Endothelial cell of umbilical vein (primary cell): ENCODE measurements at regions not wholly inside any gene's neighbourhood (a gene's known extent, or its start where the extent isn't known, plus 50 kb on each side); places are given as distances from the start of the nearest gene placed in this dataset.

Source experiments
- BruUV-seq: library from RNA; stranded (reverse); fragments of 400-500 nt; replicated peaks from 2 replicates; lab custom pipeline; 2021; lab: Mats Ljungman, UMichigan
- CTCF ChIA-PET: fragments of 300-600, 350-600 bp; sonication (Branson Sonifier 250); formaldehyde crosslinking; loops from one replicate; lab custom pipeline; 2021; ENCODE audit warnings: antibody characterized with exemption, inconsistent platforms; lab: Charles Lee
- POLR2A ChIA-PET: fragments of 300-600, 350-600 bp; sonication (Branson Sonifier 250); formaldehyde crosslinking; loops from one replicate; lab custom pipeline; 2021; ENCODE audit warnings: antibody characterized with exemption, inconsistent platforms; lab: Charles Lee
- DNase-seq: peaks from one replicate; pipeline ENCODE4 v3.0.0-alpha.2; 2011; ENCODE audit warnings: low read depth, low spot score
- FAIRE-seq: peaks from 2 replicates; lab custom pipeline; 2011; peaks lifted over from hg19 to GRCh38; lab: Jason Lieb, UNC
- H2AFZ ChIP-seq: 2 replicates; pipeline ENCODE4 v1.6.0; 2012; ENCODE audit warnings: low read depth, low read length, control low read depth, inconsistent platforms
- H3K27ac ChIP-seq: 2 replicates; pipeline ENCODE4 v1.5.1; 2011; ENCODE audit warnings: low read depth, mild to moderate bottlenecking, control low read depth, low read length, moderate library complexity; ENCODE audit not compliant: insufficient read depth
- H3K27me3 ChIP-seq, 2 experiments: 2 replicates each; pipeline versions ENCODE4 v1.6.0 to v1.6.1; 2011; ENCODE audit warnings: low read length in 2 of 2, mixed read lengths in 1 of 2; ENCODE audit not compliant: control insufficient read depth in 2 of 2, insufficient read depth in 2 of 2
- H3K36me3 ChIP-seq, 2 experiments: 2 replicates in 1 of 2; 3 replicates in 1 of 2; pipeline ENCODE4 v1.5.1; 2011; ENCODE audit warnings: low read length in 2 of 2, mild to moderate bottlenecking in 1 of 2, moderate library complexity in 1 of 2; ENCODE audit not compliant: control insufficient read depth in 2 of 2, insufficient read depth in 2 of 2; ENCODE audit errors: extremely low read depth in 1 of 2
- H3K4me1 ChIP-seq: 3 replicates; pipeline ENCODE4 v1.5.1; 2011; ENCODE audit warnings: mild to moderate bottlenecking, low read length; ENCODE audit not compliant: control insufficient read depth, insufficient read depth; ENCODE audit errors: extremely low read depth
- H3K4me2 ChIP-seq: 2 replicates; pipeline ENCODE4 v1.6.1; 2011; ENCODE audit warnings: low read length, control low read depth, mixed read lengths; ENCODE audit not compliant: insufficient read depth
- H3K4me3 ChIP-seq, 3 experiments: fragments of 200-600 bp in 1 of 3; sonication (generic), shearing (Covaris generic) in 1 of 3; replicated peaks in 1 of 3; 2 replicates each; pipeline ENCODE4 v1.5.1; 2011 to 2016; ENCODE audit warnings: control low read depth in 3 of 3, low read length in 3 of 3, mild to moderate bottlenecking in 2 of 3, inconsistent platforms in 1 of 3, low read depth in 1 of 3, moderate library complexity in 1 of 3; ENCODE audit not compliant: insufficient read depth in 1 of 3
- H3K79me2 ChIP-seq: 2 replicates; pipeline ENCODE4 v1.6.0; 2012; ENCODE audit warnings: low read length, inconsistent platforms; ENCODE audit not compliant: control insufficient read depth, insufficient read depth
- H3K9ac ChIP-seq: replicated peaks from 2 replicates; pipeline ENCODE3; 2011; ENCODE audit warnings: low read length, control low read depth; ENCODE audit not compliant: insufficient read depth; ENCODE audit errors: extremely low read depth
- H3K9me1 ChIP-seq: replicated peaks from 3 replicates; pipeline ENCODE4 v1.6.0; 2011; ENCODE audit warnings: mild to moderate bottlenecking, low read length; ENCODE audit not compliant: control insufficient read depth, insufficient read depth; ENCODE audit errors: extremely low read depth
- H3K9me3 ChIP-seq: replicated peaks from 2 replicates; pipeline ENCODE4 v1.5.1; 2012; ENCODE audit warnings: low read length, inconsistent platforms; ENCODE audit not compliant: control insufficient read depth, insufficient read depth
- H4K20me1 ChIP-seq: replicated peaks from 2 replicates; pipeline ENCODE3; 2011; ENCODE audit warnings: mild to moderate bottlenecking, low read length; ENCODE audit not compliant: control insufficient read depth, insufficient read depth; ENCODE audit errors: extremely low read depth
- EZH2 ChIP-seq: IDR thresholded peaks from 2 replicates; pipeline ENCODE4 v1.6.1; 2012; ENCODE audit warnings: borderline replicate concordance, low read depth, mild to moderate bottlenecking, moderate library complexity, low read length, inconsistent platforms; ENCODE audit not compliant: severe bottlenecking
- FOS ChIP-seq: IDR thresholded peaks from 2 replicates; pipeline ENCODE4 v1.6.1; 2011; ENCODE audit warnings: mild to moderate bottlenecking, low read length, moderate library complexity, borderline replicate concordance; ENCODE audit not compliant: insufficient read depth
- GATA2 ChIP-seq: IDR thresholded peaks from 2 replicates; pipeline ENCODE4 v1.7.0; 2011; ENCODE audit warnings: low read depth, mild to moderate bottlenecking, moderate library complexity, mixed read lengths, low read length; ENCODE audit not compliant: insufficient read length, insufficient read depth
- JUN ChIP-seq: IDR thresholded peaks from 2 replicates; pipeline ENCODE4 v1.6.1; 2011; ENCODE audit warnings: borderline replicate concordance, low read depth; ENCODE audit not compliant: insufficient read length, insufficient read depth
- MAX ChIP-seq: IDR thresholded peaks from 2 replicates; pipeline ENCODE4 v1.6.1; 2011; ENCODE audit not compliant: insufficient read depth, insufficient read length
- MYC ChIP-seq: IDR thresholded peaks from one replicate; pipeline ENCODE4 v1.6.1; 2011; ENCODE audit warnings: mild to moderate bottlenecking, low read depth, low read length
- POLR2A ChIP-seq: IDR thresholded peaks from 2 replicates; pipeline ENCODE4 v1.6.1; 2012; ENCODE audit warnings: low read depth, mild to moderate bottlenecking, control low read depth, low read length
- POLR2AphosphoS5 ChIP-seq: IDR thresholded peaks from 2 replicates; pipeline ENCODE4 v1.6.1; 2012; ENCODE audit warnings: low read depth, mild to moderate bottlenecking, control low read depth, low read length, moderate library complexity; ENCODE audit not compliant: insufficient read depth
- dilution Hi-C: fragments of 300-500 bp; cut with MboI; formaldehyde crosslinking; loops from one replicate; pipeline ENCODE4 v1.15.0; 2019; ENCODE audit warnings: low sequenced_read_pairs; ENCODE audit not compliant: extremely low pct_ligation_motif_present
- intact Hi-C: fragments of 100-400 bp; cut with micrococcal nuclease; formaldehyde crosslinking; loops from one replicate; pipeline ENCODE4 v1.10.0; 2022
- TF ChIP-seq, protein P1 (sequence below), 2 donors: IDR thresholded peaks; 1 replicate in 1 of 2; 2 replicates in 1 of 2; pipeline ENCODE4 v1.5.1; 2011; ENCODE audit warnings: low read length in 2 of 2, mild to moderate bottlenecking in 2 of 2, moderate library complexity in 2 of 2, control low read depth in 1 of 2, inconsistent platforms in 1 of 2, low read depth in 1 of 2; ENCODE audit not compliant: insufficient read depth in 1 of 2; ENCODE audit errors: extremely low read depth in 1 of 2

GRCh38 chr2:167890739-167891138, 356.7 kb downstream of the STK39 start:
- Histone ChIP-seq H3K27ac (no peak overlapping the region), H3K27me3 (no peaks in the 10 kb centered on the region), H3K4me3 (no peak overlapping the region), H4K20me1 (no peaks in the 10 kb centered on the region), H3K36me3 (no peaks in the 10 kb centered on the region), H3K9me1 (no peaks in the 10 kb centered on the region), H2AFZ (no peak overlapping the region), H3K4me2 (no peak overlapping the region), H3K79me2 (no peaks in the 10 kb centered on the region), H3K9me3 (no peaks in the 10 kb centered on the region), H3K4me1 (no peaks in the 10 kb centered on the region), H3K9ac (no peak overlapping the region)
- no TSS peak for BruUV-seq
- intact Hi-C loops (no loop called here), dilution Hi-C loops (no loop called here)
- ChIA-PET POLR2A (no interaction called here), CTCF (no interaction called here)
- DNase-seq (no peak), FAIRE-seq (no peak)
- no peak for TF ChIP-seq MYC
- no peak for TF ChIP-seq MAX
- TF ChIP-seq EZH2 = no peak
- no peak for TF ChIP-seq FOS
- no peak for TF ChIP-seq GATA2
- no peak for TF ChIP-seq POLR2AphosphoS5
- TF ChIP-seq, protein P1, sequence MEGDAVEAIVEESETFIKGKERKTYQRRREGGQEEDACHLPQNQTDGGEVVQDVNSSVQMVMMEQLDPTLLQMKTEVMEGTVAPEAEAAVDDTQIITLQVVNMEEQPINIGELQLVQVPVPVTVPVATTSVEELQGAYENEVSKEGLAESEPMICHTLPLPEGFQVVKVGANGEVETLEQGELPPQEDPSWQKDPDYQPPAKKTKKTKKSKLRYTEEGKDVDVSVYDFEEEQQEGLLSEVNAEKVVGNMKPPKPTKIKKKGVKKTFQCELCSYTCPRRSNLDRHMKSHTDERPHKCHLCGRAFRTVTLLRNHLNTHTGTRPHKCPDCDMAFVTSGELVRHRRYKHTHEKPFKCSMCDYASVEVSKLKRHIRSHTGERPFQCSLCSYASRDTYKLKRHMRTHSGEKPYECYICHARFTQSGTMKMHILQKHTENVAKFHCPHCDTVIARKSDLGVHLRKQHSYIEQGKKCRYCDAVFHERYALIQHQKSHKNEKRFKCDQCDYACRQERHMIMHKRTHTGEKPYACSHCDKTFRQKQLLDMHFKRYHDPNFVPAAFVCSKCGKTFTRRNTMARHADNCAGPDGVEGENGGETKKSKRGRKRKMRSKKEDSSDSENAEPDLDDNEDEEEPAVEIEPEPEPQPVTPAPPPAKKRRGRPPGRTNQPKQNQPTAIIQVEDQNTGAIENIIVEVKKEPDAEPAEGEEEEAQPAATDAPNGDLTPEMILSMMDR (IDR thresholded peaks at IDR 0.05; ENCODE audit: extremely low read depth in 1 of 2, insufficient read depth in 1 of 2, low read depth in 1 of 2, low read length in 2 of 2) = no peak
- no peak for TF ChIP-seq JUN
- TF ChIP-seq POLR2A = no peak
